Breast epithelium (tissue), 4 donors: ENCODE measurements at regions not wholly inside any gene's neighbourhood (a gene's known extent, or its start where the extent isn't known, plus 50 kb on each side); places are given as distances from the start of the nearest gene placed in this dataset.

Source experiments
- DNase-seq, 2 donors: peaks; one replicate each; pipeline ENCODE4 v3.0.0-alpha.2; 2019; ENCODE audit warnings: low spot score in 2 of 2
- H3K27ac ChIP-seq, 2 donors: fragments of 200-600 bp; sonication (generic) in 1 of 2; one replicate each; pipeline ENCODE4 v1.5.1; 2016 to 2019; ENCODE audit warnings: mild to moderate bottlenecking in 1 of 2
- H3K27me3 ChIP-seq, 2 donors: fragments of 200-600 bp; sonication (generic) in 1 of 2; one replicate each; pipeline versions ENCODE4 v1.5.1 to v1.6.0; 2017 to 2019; ENCODE audit warnings: control low read depth in 1 of 2, mild to moderate bottlenecking in 1 of 2
- H3K36me3 ChIP-seq: fragments of 200-600 bp; one replicate; pipeline ENCODE4 v1.5.1; 2019
- H3K4me1 ChIP-seq, 2 donors: fragments of 200-600 bp; sonication (generic); one replicate each; pipeline ENCODE4 v1.5.1; 2016 to 2019; ENCODE audit warnings: control low read depth in 1 of 2
- H3K4me3 ChIP-seq, 3 donors: fragments of 200-600 bp; sonication (generic); 1 replicate in 2 of 3; 2 replicates in 1 of 3; pipeline ENCODE4 v1.5.1; 2016 to 2019; ENCODE audit warnings: mild to moderate bottlenecking in 3 of 3, moderate library complexity in 2 of 3
- H3K9me3 ChIP-seq, 2 donors: fragments of 200-600 bp; sonication (generic) in 1 of 2; one replicate each; pipeline ENCODE4 v1.5.1; 2016 to 2019; ENCODE audit warnings: control low read depth in 1 of 2
- POLR2A ChIP-seq: fragments of 450-650 bp; IDR thresholded peaks from one replicate; pipeline ENCODE4 v1.6.1; 2016; ENCODE audit warnings: antibody characterized with exemption, mild to moderate bottlenecking, moderate library complexity
- POLR2AphosphoS5 ChIP-seq, 3 donors: sonication (generic); formaldehyde crosslinking; IDR thresholded peaks; one replicate each; pipeline ENCODE4 v1.6.1; 2017; ENCODE audit warnings: antibody characterized with exemption in 3 of 3
- intact Hi-C: fragments of 100-400 bp; cut with DNase I; formaldehyde crosslinking; loops from one replicate; pipeline ENCODE4 v1.15.1; 2023; ENCODE audit warnings: low total_unique reads
- TF ChIP-seq, protein P1 (sequence below), 3 donors: fragments of 450-650 bp; IDR thresholded peaks; one replicate each; pipeline ENCODE4 v1.5.1; 2016 to 2017; ENCODE audit warnings: antibody characterized with exemption in 3 of 3, mild to moderate bottlenecking in 3 of 3, moderate library complexity in 3 of 3

DNA sequence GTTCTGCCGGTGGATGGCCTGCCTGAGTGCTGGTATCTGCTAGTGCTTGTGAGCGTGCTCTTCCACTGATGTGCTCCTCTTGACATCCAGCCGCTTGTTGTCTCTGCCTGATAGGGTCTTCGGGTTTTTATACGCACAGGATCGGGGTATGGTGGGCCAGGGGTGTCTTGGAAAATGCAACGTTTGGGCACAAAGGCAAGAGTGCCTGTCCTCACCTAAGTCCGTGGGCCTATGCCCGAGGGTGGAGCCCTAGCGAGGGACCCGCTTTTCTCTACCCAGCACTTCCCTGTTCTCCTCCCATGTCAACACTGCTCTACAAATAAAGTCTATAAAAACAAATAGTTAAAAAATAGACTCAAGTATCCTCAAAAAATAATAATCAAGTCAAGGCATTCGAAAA is 1007.8 kb downstream of the PLA2G4A start:
- intact Hi-C loops: no loop called here
- no peaks in the 10 kb centered on the region for H3K4me1 ChIP-seq
- H3K4me3 ChIP-seq: no peak overlapping the region
- H3K27ac ChIP-seq: no peak overlapping the region
- no peaks in the 10 kb centered on the region for H3K27me3 ChIP-seq
- no peaks in the 10 kb centered on the region for H3K36me3 ChIP-seq
- no peaks in the 10 kb centered on the region for H3K9me3 ChIP-seq
- TF ChIP-seq POLR2AphosphoS5 (IDR thresholded peaks at IDR 0.05): no peak
- no peak for TF ChIP-seq POLR2A
- TF ChIP-seq, protein P1, sequence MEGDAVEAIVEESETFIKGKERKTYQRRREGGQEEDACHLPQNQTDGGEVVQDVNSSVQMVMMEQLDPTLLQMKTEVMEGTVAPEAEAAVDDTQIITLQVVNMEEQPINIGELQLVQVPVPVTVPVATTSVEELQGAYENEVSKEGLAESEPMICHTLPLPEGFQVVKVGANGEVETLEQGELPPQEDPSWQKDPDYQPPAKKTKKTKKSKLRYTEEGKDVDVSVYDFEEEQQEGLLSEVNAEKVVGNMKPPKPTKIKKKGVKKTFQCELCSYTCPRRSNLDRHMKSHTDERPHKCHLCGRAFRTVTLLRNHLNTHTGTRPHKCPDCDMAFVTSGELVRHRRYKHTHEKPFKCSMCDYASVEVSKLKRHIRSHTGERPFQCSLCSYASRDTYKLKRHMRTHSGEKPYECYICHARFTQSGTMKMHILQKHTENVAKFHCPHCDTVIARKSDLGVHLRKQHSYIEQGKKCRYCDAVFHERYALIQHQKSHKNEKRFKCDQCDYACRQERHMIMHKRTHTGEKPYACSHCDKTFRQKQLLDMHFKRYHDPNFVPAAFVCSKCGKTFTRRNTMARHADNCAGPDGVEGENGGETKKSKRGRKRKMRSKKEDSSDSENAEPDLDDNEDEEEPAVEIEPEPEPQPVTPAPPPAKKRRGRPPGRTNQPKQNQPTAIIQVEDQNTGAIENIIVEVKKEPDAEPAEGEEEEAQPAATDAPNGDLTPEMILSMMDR (IDR thresholded peaks at IDR 0.05): no peak
- DNase-seq: no peak

DNA sequence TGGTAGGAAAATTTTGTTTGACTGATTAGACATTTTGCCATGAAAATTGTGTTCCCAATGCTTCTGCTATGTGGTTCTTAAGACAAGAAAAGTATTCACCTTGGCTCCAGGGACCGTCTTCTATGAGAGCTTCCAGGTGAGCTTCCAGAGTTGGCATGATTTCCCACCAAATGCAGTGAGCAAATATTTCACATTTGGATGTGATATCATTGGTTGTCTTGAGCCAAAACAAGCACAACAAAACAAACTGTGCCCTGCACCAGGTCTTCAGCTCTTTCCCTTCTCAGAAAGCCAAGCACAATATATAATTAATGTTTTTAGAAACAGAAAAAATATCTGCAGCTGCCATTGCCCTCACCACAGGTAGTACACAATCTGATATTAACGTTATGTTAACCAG is 1009.0 kb downstream of the PLA2G4A start:
- H3K36me3 ChIP-seq: no peaks in the 10 kb centered on the region
- TF ChIP-seq POLR2A (no peak), POLR2AphosphoS5 (IDR thresholded peaks at IDR 0.05) (no peak)
- TF ChIP-seq, protein P1 (IDR thresholded peaks at IDR 0.05): no peak
- no peak for DNase-seq
- intact Hi-C loops: no loop called here
- no peaks in the 10 kb centered on the region for H3K4me1 ChIP-seq
- H3K27me3 ChIP-seq: no peaks in the 10 kb centered on the region
- H3K4me3 ChIP-seq: no peak overlapping the region
- no peak overlapping the region for H3K27ac ChIP-seq
- no peaks in the 10 kb centered on the region for H3K9me3 ChIP-seq

DNA sequence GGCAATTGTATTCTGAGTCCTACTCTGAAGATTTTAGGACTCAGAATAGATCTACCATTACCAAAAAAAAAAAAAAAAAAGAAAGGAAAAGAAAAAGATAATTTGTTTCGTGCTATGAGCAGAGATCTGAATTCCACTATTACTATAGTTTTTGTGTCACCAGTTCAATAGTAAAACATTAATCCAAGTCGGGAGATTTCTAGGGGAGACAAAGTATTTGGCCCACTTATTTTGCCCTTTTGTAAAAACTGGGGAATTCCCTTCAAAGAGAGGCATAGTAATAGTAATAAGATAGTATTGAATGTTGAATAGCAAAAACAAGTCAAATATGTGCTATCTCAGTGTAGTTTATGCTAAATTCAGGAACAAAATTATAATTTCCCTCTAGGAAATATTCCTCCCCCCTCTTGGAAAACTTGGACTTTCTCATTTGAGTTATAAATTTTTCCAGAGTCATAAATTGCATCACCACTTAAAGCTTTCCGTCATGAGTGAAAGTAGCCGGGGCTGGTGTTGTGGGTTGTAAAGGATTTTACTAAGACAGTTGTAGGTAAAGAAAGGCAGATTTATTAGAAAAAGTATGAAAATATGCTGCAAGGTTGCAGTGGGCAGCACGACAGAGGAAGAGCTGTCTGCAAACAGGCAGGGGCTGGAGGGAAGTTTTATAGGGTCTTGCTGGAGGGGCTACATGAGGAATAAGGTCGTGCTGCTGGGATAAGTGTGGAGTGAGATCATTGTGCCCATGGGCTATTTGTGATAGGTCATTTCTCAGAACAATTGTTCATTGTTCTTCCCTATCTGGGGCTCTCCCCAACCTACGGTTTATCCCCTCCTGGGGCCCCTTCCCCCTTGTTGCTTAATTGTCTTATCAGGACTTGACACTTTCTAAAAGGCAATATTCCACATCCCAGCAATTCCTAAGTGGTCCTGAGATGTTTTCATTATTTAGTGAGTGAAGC is 1009.9 kb downstream of the PLA2G4A start:
- no peak for TF ChIP-seq POLR2AphosphoS5 (IDR thresholded peaks at IDR 0.05)
- TF ChIP-seq, protein P1 (IDR thresholded peaks at IDR 0.05): no peak
- no peak for TF ChIP-seq POLR2A
- H3K27ac ChIP-seq: no peak overlapping the region
- no peaks in the 10 kb centered on the region for H3K27me3 ChIP-seq

DNA sequence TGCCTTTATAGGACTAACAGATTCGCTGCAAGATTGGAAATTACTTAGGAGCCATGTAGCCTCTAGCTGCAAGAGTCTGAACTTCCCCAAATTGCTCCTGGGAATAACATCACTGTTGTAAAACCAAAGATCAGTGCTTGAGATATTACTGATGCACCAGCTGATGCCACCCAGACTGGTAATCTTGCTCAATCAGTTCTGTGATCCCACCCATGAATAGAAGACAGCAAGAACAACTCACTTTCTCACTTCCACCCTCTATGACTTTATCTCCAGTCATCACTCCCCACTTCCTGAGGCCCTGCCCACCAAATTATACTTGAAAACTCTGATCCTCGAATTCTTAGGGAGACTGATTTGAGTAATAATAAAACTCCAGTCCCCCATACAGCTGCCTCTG is 1011.1 kb downstream of the PLA2G4A start:
- TF ChIP-seq, protein P1 (IDR thresholded peaks at IDR 0.05): no peak
- TF ChIP-seq POLR2A (no peak), POLR2AphosphoS5 (IDR thresholded peaks at IDR 0.05) (no peak)

More for the DNA sequence above, 1009.9 kb downstream of the PLA2G4A start:
- no peak for DNase-seq
- Histone ChIP-seq H3K4me1 (no peaks in the 10 kb centered on the region), H3K4me3 (no peak overlapping the region), H3K9me3 (no peaks in the 10 kb centered on the region), H3K36me3 (no peaks in the 10 kb centered on the region)
- intact Hi-C loops: no loop called here

DNA sequence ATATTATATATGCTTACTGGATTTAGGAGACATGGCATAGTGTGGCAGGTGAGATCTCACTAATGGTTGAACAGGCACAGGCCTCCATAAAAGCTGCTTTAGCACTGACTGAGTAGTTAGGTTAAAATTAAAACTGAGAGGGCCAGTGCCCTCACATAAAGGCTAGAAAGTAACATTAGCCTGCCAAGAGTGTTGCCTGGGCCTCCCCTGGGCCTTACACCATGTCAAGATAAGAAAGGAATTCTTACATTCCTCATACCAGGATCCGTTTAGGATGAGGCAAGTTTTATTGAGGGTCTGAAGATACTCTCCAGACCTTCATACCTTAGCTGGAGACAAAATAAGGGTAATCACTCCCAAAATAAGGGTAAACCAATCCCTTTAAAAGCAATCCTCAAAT is 1011.8 kb downstream of the PLA2G4A start:
- H3K36me3 ChIP-seq: no peaks in the 10 kb centered on the region
- no peaks in the 10 kb centered on the region for H3K4me1 ChIP-seq
- H3K9me3 ChIP-seq: no peaks in the 10 kb centered on the region
- intact Hi-C loops: no loop called here
- no peak overlapping the region for H3K4me3 ChIP-seq
- TF ChIP-seq, protein P1 (IDR thresholded peaks at IDR 0.05): no peak
- TF ChIP-seq POLR2A (no peak), POLR2AphosphoS5 (IDR thresholded peaks at IDR 0.05) (no peak)
- DNase-seq: no peak
- no peaks in the 10 kb centered on the region for H3K27me3 ChIP-seq
- H3K27ac ChIP-seq: no peak overlapping the region

More for the DNA sequence above, 1011.1 kb downstream of the PLA2G4A start:
- DNase-seq: no peak
- H3K27ac ChIP-seq: no peak overlapping the region
- H3K4me1 ChIP-seq: no peaks in the 10 kb centered on the region
- H3K9me3 ChIP-seq: no peaks in the 10 kb centered on the region
- H3K27me3 ChIP-seq: no peaks in the 10 kb centered on the region
- no peak overlapping the region for H3K4me3 ChIP-seq
- no peaks in the 10 kb centered on the region for H3K36me3 ChIP-seq
- intact Hi-C loops: no loop called here
